PFSK-1 (cell line): ENCODE measurements at regions not wholly inside any gene's neighbourhood (a gene's known extent, or its start where the extent isn't known, plus 50 kb on each side); places are given as distances from the start of the nearest gene placed in this dataset.

ENCODE experiments used
- FOXP2 ChIP-seq: optimal IDR thresholded peaks from 2 replicates; pipeline ENCODE3; 2011; ENCODE audit warnings: borderline replicate concordance, control low read depth, inconsistent platforms; ENCODE audit not compliant: insufficient read depth; ENCODE audit errors: extremely low read length, extremely low read depth
- POLR2AphosphoS5 ChIP-seq: IDR thresholded peaks from 2 replicates; pipeline ENCODE4 v1.6.1; 2012; ENCODE audit warnings: low read depth, mild to moderate bottlenecking, control low read depth, low read length, moderate library complexity
- SIN3A ChIP-seq: IDR thresholded peaks from 2 replicates; pipeline ENCODE4 v1.6.1; 2012; ENCODE audit warnings: mild to moderate bottlenecking, low read length, moderate library complexity, borderline replicate concordance; ENCODE audit not compliant: insufficient read depth
- TAF1 ChIP-seq: IDR thresholded peaks from 2 replicates; pipeline ENCODE4 v1.6.1; 2012; ENCODE audit warnings: low read length, control low read depth, borderline replicate concordance; ENCODE audit not compliant: insufficient read depth
- TF ChIP-seq, protein P1 (sequence below), 2 experiments: IDR thresholded peaks; 2 replicates each; pipeline versions ENCODE4 v1.6.1 to v1.8.0; 2011 to 2012; ENCODE audit warnings: low read depth in 2 of 2, low read length in 2 of 2, control low read depth in 1 of 2, inconsistent platforms in 1 of 2, mild to moderate bottlenecking in 1 of 2, moderate library complexity in 1 of 2; ENCODE audit not compliant: insufficient read depth in 1 of 2

DNA sequence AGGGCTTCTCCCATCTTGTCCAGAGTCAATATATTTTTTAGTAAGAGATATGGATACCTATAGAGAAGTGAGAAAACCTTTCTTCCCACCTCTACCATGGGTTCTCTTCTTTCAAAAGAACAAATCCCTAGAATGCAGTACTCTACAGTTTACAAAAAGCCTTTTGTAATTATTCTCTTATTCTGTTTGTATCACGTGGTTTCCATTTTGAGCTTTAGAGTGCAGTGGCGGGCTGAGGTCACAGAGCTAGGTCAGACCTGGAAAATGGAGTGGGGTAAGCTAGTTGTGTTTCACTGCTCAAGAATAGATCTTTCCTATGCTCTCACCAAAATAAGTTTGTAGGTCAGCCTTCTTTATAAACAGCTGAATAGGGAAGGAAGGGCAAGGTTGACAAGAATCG is 85.3 kb upstream of the MAF start:
- TF ChIP-seq SIN3A (no peak), POLR2AphosphoS5 (no peak), TAF1 (no peak), FOXP2 (no peak)
- TF ChIP-seq, protein P1, sequence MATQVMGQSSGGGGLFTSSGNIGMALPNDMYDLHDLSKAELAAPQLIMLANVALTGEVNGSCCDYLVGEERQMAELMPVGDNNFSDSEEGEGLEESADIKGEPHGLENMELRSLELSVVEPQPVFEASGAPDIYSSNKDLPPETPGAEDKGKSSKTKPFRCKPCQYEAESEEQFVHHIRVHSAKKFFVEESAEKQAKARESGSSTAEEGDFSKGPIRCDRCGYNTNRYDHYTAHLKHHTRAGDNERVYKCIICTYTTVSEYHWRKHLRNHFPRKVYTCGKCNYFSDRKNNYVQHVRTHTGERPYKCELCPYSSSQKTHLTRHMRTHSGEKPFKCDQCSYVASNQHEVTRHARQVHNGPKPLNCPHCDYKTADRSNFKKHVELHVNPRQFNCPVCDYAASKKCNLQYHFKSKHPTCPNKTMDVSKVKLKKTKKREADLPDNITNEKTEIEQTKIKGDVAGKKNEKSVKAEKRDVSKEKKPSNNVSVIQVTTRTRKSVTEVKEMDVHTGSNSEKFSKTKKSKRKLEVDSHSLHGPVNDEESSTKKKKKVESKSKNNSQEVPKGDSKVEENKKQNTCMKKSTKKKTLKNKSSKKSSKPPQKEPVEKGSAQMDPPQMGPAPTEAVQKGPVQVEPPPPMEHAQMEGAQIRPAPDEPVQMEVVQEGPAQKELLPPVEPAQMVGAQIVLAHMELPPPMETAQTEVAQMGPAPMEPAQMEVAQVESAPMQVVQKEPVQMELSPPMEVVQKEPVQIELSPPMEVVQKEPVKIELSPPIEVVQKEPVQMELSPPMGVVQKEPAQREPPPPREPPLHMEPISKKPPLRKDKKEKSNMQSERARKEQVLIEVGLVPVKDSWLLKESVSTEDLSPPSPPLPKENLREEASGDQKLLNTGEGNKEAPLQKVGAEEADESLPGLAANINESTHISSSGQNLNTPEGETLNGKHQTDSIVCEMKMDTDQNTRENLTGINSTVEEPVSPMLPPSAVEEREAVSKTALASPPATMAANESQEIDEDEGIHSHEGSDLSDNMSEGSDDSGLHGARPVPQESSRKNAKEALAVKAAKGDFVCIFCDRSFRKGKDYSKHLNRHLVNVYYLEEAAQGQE (IDR thresholded peaks at IDR 0.05; ENCODE audit: insufficient read depth in 1 of 2, low read depth in 2 of 2, low read length in 2 of 2): no peak

DNA sequence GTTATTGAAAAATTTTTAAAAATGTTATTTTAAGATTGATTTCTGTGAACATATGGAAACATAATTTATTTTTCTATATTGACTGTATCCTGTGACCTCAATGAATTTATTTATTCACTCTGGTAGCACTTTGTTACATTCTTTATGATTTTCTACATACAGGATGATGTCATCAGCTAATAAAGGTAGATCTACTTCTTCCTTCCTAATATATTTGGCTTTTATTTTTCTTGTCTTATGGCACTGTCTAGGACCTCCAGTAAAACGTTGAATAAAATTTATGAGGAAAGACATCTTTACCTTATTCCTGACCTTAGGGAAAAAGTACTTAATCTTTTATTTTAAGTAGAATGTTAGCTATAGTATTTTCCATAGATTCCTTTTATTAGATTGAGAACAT is 78.8 kb upstream of the MAF start:
- no peak for TF ChIP-seq POLR2AphosphoS5
- TF ChIP-seq FOXP2: no peak
- no peak for TF ChIP-seq SIN3A
- no peak for TF ChIP-seq TAF1
- TF ChIP-seq, protein P1 (IDR thresholded peaks at IDR 0.05; ENCODE audit: insufficient read depth in 1 of 2, low read depth in 2 of 2, low read length in 2 of 2): no peak

DNA sequence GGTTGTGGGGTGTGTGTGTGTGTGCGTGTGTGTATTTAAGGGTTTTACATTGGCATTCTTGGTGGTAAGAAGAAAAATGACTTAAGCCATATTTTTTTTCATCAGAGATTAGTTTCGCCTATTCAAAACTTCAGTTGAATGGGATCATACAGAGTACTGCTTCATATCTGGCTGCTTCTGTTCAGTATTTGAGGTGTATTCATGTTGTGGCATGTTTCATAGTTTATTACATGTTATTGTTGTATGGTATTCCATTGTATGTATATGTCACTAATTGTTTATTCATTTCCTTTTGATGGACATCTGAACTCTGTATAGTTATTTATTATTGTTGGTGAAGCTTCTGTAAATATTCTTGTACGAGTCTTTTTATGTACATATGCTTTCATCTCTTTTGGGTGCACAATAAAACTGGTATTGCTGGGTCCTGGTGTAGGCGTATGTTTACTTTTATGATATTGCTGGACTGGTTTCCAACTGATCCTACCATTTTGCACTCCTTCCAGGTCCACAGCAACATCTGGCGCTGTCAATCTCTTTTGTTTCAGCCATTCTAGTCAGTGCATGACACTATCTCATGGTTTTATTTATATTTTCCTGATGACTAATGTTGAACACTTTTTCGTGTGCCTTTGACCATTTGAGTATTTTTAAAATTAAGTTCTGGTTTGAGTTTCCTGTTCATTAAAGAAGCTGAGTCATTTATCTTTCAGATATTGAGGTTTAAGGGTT is 77.4 kb upstream of the MAF start:
- TF ChIP-seq SIN3A (no peak), TAF1 (no peak), POLR2AphosphoS5 (no peak)
- TF ChIP-seq, protein P1 (IDR thresholded peaks at IDR 0.05; ENCODE audit: insufficient read depth in 1 of 2, low read depth in 2 of 2, low read length in 2 of 2): no peak

DNA sequence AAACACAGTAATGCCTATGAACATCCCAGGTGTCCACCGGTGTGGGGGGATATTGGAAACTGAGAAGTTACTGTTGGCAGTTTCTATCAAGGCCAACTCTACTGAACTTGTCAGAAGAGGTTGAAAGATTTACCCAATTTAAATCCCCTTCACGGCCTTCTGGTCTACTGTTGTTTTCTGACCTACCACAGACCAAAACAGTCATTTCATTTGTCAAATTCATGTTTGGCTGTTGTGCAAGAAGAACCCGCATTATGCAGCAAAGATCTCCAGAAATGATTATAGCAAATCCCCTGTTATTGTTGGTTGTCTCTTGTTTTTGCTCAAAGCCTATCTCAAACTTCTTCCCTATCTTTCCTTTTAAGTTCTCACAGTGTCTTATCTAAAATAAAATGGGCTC is 73.1 kb upstream of the MAF start:
- no peak for TF ChIP-seq TAF1

DNA sequence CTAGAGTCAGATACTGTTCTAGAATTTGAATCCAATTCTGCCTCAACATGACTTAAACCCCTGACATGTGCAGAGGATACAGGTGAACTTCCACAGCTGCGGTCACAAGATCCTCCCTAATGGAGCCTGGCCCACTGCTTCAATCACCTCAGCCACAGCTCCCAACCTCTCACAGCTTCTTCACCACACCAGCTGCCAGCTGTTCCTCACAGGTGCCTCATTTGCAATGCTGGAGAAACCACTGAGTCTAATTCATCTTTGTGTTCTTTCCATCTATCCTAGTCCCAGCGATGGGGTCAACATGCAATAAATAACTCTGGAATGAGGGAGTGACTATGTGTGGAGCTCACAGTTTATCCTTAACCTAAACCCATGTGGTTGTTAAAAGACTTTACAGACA is 72.0 kb upstream of the MAF start:
- TF ChIP-seq FOXP2: no peak
- TF ChIP-seq POLR2AphosphoS5: no peak
- no peak for TF ChIP-seq SIN3A
- TF ChIP-seq, protein P1 (IDR thresholded peaks at IDR 0.05; ENCODE audit: insufficient read depth in 1 of 2, low read depth in 2 of 2, low read length in 2 of 2): no peak
- TF ChIP-seq TAF1: no peak
